Small intestine (tissue), 7 donors: ENCODE measurements at regions not wholly inside any gene's neighbourhood (a gene's known extent, or its start where the extent isn't known, plus 50 kb on each side); places are given as distances from the start of the nearest gene placed in this dataset.

Source experiments
- DNase-seq, 2 donors: peaks; one replicate each; pipeline versions ENCODE4 v3.0.0 to v3.0.0-alpha.2; 2013
- FAIRE-seq: peaks from 2 replicates; lab custom pipeline; 2012; peaks lifted over from hg19 to GRCh38; lab: Jason Lieb, UNC
- H3K27ac ChIP-seq, 3 donors: one replicate each; pipeline ENCODE4 v1.5.1; 2013; ENCODE audit warnings: low read length in 2 of 3, mild to moderate bottlenecking in 2 of 3, control low read depth in 1 of 3, inconsistent platforms in 1 of 3, low read depth in 1 of 3, moderate library complexity in 1 of 3
- H3K27me3 ChIP-seq, 3 donors: one replicate each; pipeline ENCODE4 v1.6.1; 2013; ENCODE audit warnings: low read length in 3 of 3, inconsistent platforms in 1 of 3; ENCODE audit not compliant: control insufficient read depth in 3 of 3, insufficient read depth in 3 of 3
- H3K36me3 ChIP-seq, 3 donors: one replicate each; pipeline ENCODE4 v1.6.1; 2013; ENCODE audit warnings: low read length in 3 of 3, inconsistent platforms in 1 of 3, low read depth in 1 of 3, mild to moderate bottlenecking in 1 of 3, moderate library complexity in 1 of 3; ENCODE audit not compliant: control insufficient read depth in 3 of 3, insufficient read depth in 2 of 3
- H3K4me1 ChIP-seq, 3 donors: one replicate each; pipeline ENCODE4 v1.6.1; 2013; ENCODE audit warnings: low read length in 2 of 3, inconsistent platforms in 1 of 3, low read depth in 1 of 3, mild to moderate bottlenecking in 1 of 3, moderate library complexity in 1 of 3; ENCODE audit not compliant: control insufficient read depth in 3 of 3, insufficient read depth in 2 of 3
- H3K4me3 ChIP-seq, 3 donors: one replicate each; pipeline ENCODE4 v1.5.1; 2013; ENCODE audit warnings: low read length in 3 of 3, control low read depth in 1 of 3, inconsistent platforms in 1 of 3, low read depth in 1 of 3, mild to moderate bottlenecking in 1 of 3, moderate library complexity in 1 of 3
- H3K9me3 ChIP-seq, 2 donors: one replicate each; pipeline ENCODE4 v1.6.1; 2013; ENCODE audit warnings: low read depth in 1 of 2, low read length in 1 of 2; ENCODE audit not compliant: control insufficient read depth in 2 of 2, insufficient read depth in 1 of 2
- WGBS, 3 donors: extraction: QIAGEN DNeasy Blood & Tissue Kit; methylation state at CpG; one replicate each; pipeline ENCODE4 v1.1.7; 2013; 5-methylcytosine and 5-hydroxymethylcytosine counted together
- donor health status: healthy with polysubstance abuse.
- donor health status: control.
- donor health status: control.
- donor health status: Bipolar disorder and iron deficiency.
- donor health status: healthy.

- no peak overlapping the region for H3K4me3 ChIP-seq
- no peaks in the 10 kb centered on the region for H3K9me3 ChIP-seq
- WGBS, 3 donors: 29 to 67% (median 32%) methylated on average over 2 of the region's 2 CpGs
- DNase-seq (no peak), FAIRE-seq (no peak)
- no peak overlapping the region for H3K27ac ChIP-seq
- H3K36me3 ChIP-seq: no peaks in the 10 kb centered on the region
- no peaks in the 10 kb centered on the region for H3K27me3 ChIP-seq
- H3K4me1 ChIP-seq: no peaks in the 10 kb centered on the region
Observed at GRCh38 chr1:184895086-184895485, 79.2 kb downstream of the NIBAN1 start.

- no peaks in the 10 kb centered on the region for H3K27me3 ChIP-seq
- no peak overlapping the region for H3K27ac ChIP-seq
- H3K9me3 ChIP-seq: no peaks in the 10 kb centered on the region
- 71 to 78% (median 73%) methylated on average over 2 of the region's 2 CpGs for WGBS, 3 donors
- no peak for DNase-seq
- peaks cover 0 to 3% (median 0%) of the 10 kb centered on the region in 3 donors for H3K4me1 ChIP-seq
- no peak overlapping the region for H3K4me3 ChIP-seq
- FAIRE-seq: no peak
- H3K36me3 ChIP-seq: no peaks in the 10 kb centered on the region
Observed at GRCh38 chr1:184893695-184894094, 80.6 kb downstream of the NIBAN1 start.

GRCh38 chr1:184892116-184892515 lies 82.2 kb downstream of the NIBAN1 start:
- Histone ChIP-seq H3K27ac (no peak overlapping the region), H3K36me3 (no peaks in the 10 kb centered on the region), H3K4me3 (no peak overlapping the region), H3K4me1 (peaks cover 0 to 3% (median 0%) of the 10 kb centered on the region in 3 donors), H3K27me3 (no peaks in the 10 kb centered on the region), H3K9me3 (no peaks in the 10 kb centered on the region)
- WGBS, 3 donors: 69 to 78% (median 76%) methylated on average over 4 of the region's 4 CpGs
- DNase-seq: no peak
- FAIRE-seq: no peak

- Histone ChIP-seq H3K27me3 (no peaks in the 10 kb centered on the region), H3K36me3 (no peaks in the 10 kb centered on the region), H3K9me3 (no peaks in the 10 kb centered on the region), H3K27ac (no peak overlapping the region), H3K4me1 (peaks cover 0 to 3% (median 0%) of the 10 kb centered on the region in 3 donors), H3K4me3 (no peak overlapping the region)
- FAIRE-seq (no peak), DNase-seq (no peak)
Observed at GRCh38 chr1:184891440-184891839, 82.9 kb downstream of the NIBAN1 start.

GRCh38 chr1:184890539-184890973 lies 83.8 kb downstream of the NIBAN1 start:
- peak in 1 of 2 donors; percentile 21 for DNase-seq

GRCh38 chr1:184889902-184890301 lies 84.4 kb downstream of the NIBAN1 start:
- Histone ChIP-seq H3K36me3 (no peaks in the 10 kb centered on the region), H3K4me1 (peaks cover 0 to 3% (median 0%) of the 10 kb centered on the region in 3 donors), H3K4me3 (no peak overlapping the region), H3K27ac (peak overlapping the region in 1 of 3 donors; percentile 11), H3K27me3 (no peaks in the 10 kb centered on the region), H3K9me3 (no peaks in the 10 kb centered on the region)
- 73 to 87% (median 74%) methylated on average over 3 of the region's 3 CpGs for WGBS, 3 donors
- FAIRE-seq: no peak
- no peak for DNase-seq

More at GRCh38 chr1:184890539-184890973, 83.8 kb downstream of the NIBAN1 start:
- Histone ChIP-seq H3K27ac (peak overlapping the region in 1 of 3 donors; percentile 17), H3K9me3 (no peaks in the 10 kb centered on the region), H3K4me1 (peaks cover 0 to 3% (median 0%) of the 10 kb centered on the region in 3 donors), H3K27me3 (no peaks in the 10 kb centered on the region), H3K4me3 (no peak overlapping the region), H3K36me3 (no peaks in the 10 kb centered on the region)
- WGBS, 3 donors: 22 to 49% (median 24%) methylated on average over 3 of the region's 3 CpGs
- FAIRE-seq: no peak

- no peaks in the 10 kb centered on the region for H3K36me3 ChIP-seq
- FAIRE-seq (no peak), DNase-seq (no peak)
- H3K27me3 ChIP-seq: no peaks in the 10 kb centered on the region
- no peak overlapping the region for H3K27ac ChIP-seq
- no peaks in the 10 kb centered on the region for H3K9me3 ChIP-seq
- WGBS, 3 donors: 68 to 95% (median 83%) methylated on average over 1 of the region's 1 CpG
- H3K4me3 ChIP-seq: no peak overlapping the region
- H3K4me1 ChIP-seq: peaks cover 0 to 3% (median 0%) of the 10 kb centered on the region in 3 donors
Observed at GRCh38 chr1:184889166-184889565, 85.1 kb downstream of the NIBAN1 start.

GRCh38 chr1:184888505-184888904 lies 85.8 kb downstream of the NIBAN1 start:
- H3K4me1 ChIP-seq: peaks cover 0 to 3% (median 0%) of the 10 kb centered on the region in 3 donors
- no peak overlapping the region for H3K4me3 ChIP-seq
- H3K27me3 ChIP-seq: no peaks in the 10 kb centered on the region
- H3K36me3 ChIP-seq: no peaks in the 10 kb centered on the region
- H3K27ac ChIP-seq: no peak overlapping the region
- FAIRE-seq (no peak), DNase-seq (no peak)
- no peaks in the 10 kb centered on the region for H3K9me3 ChIP-seq
